NT2/D1 (cell line): ENCODE measurements at regions not wholly inside any gene's neighbourhood (a gene's known extent, or its start where the extent isn't known, plus 50 kb on each side); places are given as distances from the start of the nearest gene placed in this dataset.
"Not testable (repeated sequence)": the region's sequence is repeated elsewhere in the genome, so short reads cannot be mapped to it uniquely, and the experiment has no call there.

Experiments used
- DNase-seq: peaks from one replicate; pipeline ENCODE4 v3.0.0-alpha.2; 2011; ENCODE audit warnings: low read depth, low spot score
- H3K27me3 ChIP-seq: 2 replicates; pipeline ENCODE4 v1.6.0; 2011; ENCODE audit warnings: mild to moderate bottlenecking; ENCODE audit not compliant: insufficient read length, insufficient read depth
- H3K36me3 ChIP-seq: 2 replicates; pipeline ENCODE4 v1.6.1; 2011; ENCODE audit warnings: mild to moderate bottlenecking, low read length, mixed read lengths; ENCODE audit not compliant: insufficient read depth, insufficient read length
- H3K4me1 ChIP-seq: 2 replicates; pipeline ENCODE4 v1.5.1; 2011; ENCODE audit not compliant: insufficient read depth, insufficient read length
- H3K4me3 ChIP-seq: 2 replicates; pipeline ENCODE4 v1.5.1; 2011; ENCODE audit warnings: low read depth; ENCODE audit not compliant: insufficient read length
- H3K9ac ChIP-seq: 2 replicates; pipeline ENCODE4 v1.6.0; 2011; ENCODE audit warnings: low read depth; ENCODE audit not compliant: insufficient read length
- H3K9me3 ChIP-seq: 2 replicates; pipeline ENCODE4 v1.5.1; 2011; ENCODE audit warnings: mild to moderate bottlenecking, low read length; ENCODE audit not compliant: insufficient read depth
- SUZ12 ChIP-seq: IDR thresholded peaks from 2 replicates; pipeline ENCODE4 v1.6.1; 2011; ENCODE audit not compliant: insufficient read length, insufficient read depth; ENCODE audit errors: extremely low read depth
- YY1 ChIP-seq: IDR thresholded peaks from 2 replicates; pipeline ENCODE4 v1.6.1; 2011; ENCODE audit not compliant: insufficient read length, insufficient read depth
- ZNF274 ChIP-seq: IDR thresholded peaks from 2 replicates; pipeline ENCODE4 v1.6.1; 2011; ENCODE audit warnings: mild to moderate bottlenecking, low read depth, low read length

GRCh38 chr3:23129117-23129516, 74.0 kb upstream of the UBE2E2 start:
- TF ChIP-seq ZNF274 (no peak), YY1 (no peak), SUZ12 (no peak)
- H3K27me3 ChIP-seq: no peaks in the 10 kb centered on the region
- no peak for DNase-seq
- no peaks in the 10 kb centered on the region for H3K4me1 ChIP-seq
- no peaks in the 10 kb centered on the region for H3K9me3 ChIP-seq
- H3K4me3 ChIP-seq: no peak overlapping the region
- H3K36me3 ChIP-seq: no peaks in the 10 kb centered on the region
- no peak overlapping the region for H3K9ac ChIP-seq

DNA sequence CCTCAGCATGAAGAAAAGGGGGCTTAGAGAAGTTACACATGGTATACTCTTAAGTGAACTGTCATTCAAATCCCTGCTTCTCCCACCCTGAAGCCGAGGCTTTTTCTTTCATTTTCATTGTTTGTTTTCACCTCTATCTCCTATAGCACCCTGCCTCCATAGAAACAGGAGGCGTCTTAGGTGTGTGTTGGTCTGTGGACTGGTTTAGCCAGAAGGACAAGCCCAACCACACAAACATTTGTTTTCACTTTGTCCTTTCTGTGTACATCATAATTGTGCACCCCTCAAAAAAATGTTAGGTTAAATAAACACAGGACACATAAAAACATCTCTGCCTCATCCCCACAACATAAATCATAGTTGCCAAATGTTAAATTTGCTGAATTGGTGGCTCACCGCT, 73.3 kb upstream of the UBE2E2 start:
- no peak for DNase-seq
- Histone ChIP-seq H3K27me3 (no peaks in the 10 kb centered on the region), H3K4me3 (no peak overlapping the region), H3K9ac (no peak overlapping the region), H3K9me3 (no peaks in the 10 kb centered on the region), H3K36me3 (no peaks in the 10 kb centered on the region), H3K4me1 (no peaks in the 10 kb centered on the region)
- no peak for TF ChIP-seq ZNF274
- no peak for TF ChIP-seq SUZ12
- no peak for TF ChIP-seq YY1

- Histone ChIP-seq H3K9ac (no peak overlapping the region), H3K36me3 (no peaks in the 10 kb centered on the region), H3K9me3 (no peaks in the 10 kb centered on the region), H3K4me1 (no peaks in the 10 kb centered on the region), H3K27me3 (no peaks in the 10 kb centered on the region), H3K4me3 (no peak overlapping the region)
- no peak for DNase-seq
- no peak for TF ChIP-seq SUZ12
- TF ChIP-seq ZNF274: no peak
- TF ChIP-seq YY1: no peak
These were observed 72.7 kb upstream of the UBE2E2 start for GRCh38 chr3:23130406-23130805.

- H3K4me1 ChIP-seq: no peaks in the 10 kb centered on the region
- no peak overlapping the region for H3K9ac ChIP-seq
- H3K9me3 ChIP-seq: no peaks in the 10 kb centered on the region
- TF ChIP-seq SUZ12 (no peak), YY1 (no peak), ZNF274 (no peak)
- no peak for DNase-seq
- H3K27me3 ChIP-seq: no peaks in the 10 kb centered on the region
- H3K36me3 ChIP-seq: no peaks in the 10 kb centered on the region
- no peak overlapping the region for H3K4me3 ChIP-seq
These were observed 67.9 kb upstream of the UBE2E2 start for GRCh38 chr3:23135026-23135785.

DNA sequence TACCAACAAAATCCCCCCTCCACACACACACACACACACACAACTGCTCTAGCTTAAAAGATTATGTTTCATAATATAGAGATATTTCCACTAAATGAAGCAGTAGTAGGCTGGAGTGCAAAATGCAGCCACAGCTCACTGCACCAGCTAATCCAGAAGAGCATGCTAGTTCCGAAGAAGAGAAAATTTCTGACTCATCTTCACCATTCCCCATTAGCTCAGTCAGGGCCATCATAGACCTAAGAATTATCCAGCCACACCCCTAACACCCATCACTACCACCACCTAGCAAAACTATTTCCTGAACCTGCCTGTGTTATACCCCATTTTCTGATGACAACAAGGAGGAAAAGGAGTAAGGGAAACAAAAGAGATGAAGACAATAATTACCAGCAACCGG, 67.1 kb upstream of the UBE2E2 start:
- no peaks in the 10 kb centered on the region for H3K36me3 ChIP-seq
- no peaks in the 10 kb centered on the region for H3K27me3 ChIP-seq
- no peaks in the 10 kb centered on the region for H3K4me1 ChIP-seq
- DNase-seq: no peak
- no peak overlapping the region for H3K4me3 ChIP-seq
- H3K9me3 ChIP-seq: no peaks in the 10 kb centered on the region
- TF ChIP-seq ZNF274: no peak
- no peak for TF ChIP-seq YY1
- no peak for TF ChIP-seq SUZ12
- no peak overlapping the region for H3K9ac ChIP-seq

- not testable (repeated sequence) for H3K4me3 ChIP-seq, H3K9me3 ChIP-seq, H3K9ac ChIP-seq, H3K4me1 ChIP-seq, H3K27me3 ChIP-seq, H3K36me3 ChIP-seq, DNase-seq
These were observed 59.1 kb upstream of the UBE2E2 start for GRCh38 chr3:23144051-23144450.

DNA sequence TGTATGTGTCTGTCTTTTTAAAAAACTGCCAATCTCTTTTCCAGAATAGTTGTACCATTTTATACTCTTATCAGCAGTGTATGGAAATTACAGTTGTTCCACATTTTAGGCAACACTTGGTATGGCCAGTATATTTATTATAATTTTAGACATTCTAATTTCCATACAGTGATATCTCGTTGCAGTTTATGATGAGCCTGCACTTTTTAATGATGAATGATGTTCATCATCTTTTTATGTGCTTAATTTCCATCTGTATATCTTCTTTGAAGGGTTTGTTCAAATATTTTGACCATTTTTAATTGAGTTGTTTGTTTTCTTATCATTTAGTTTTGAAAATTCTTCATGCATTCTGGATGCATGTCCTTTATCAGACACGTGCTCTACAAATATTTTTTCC, 57.0 kb upstream of the UBE2E2 start:
- Histone ChIP-seq H3K9ac (no peak overlapping the region), H3K4me3 (no peak overlapping the region), H3K9me3 (no peaks in the 10 kb centered on the region), H3K4me1 (no peaks in the 10 kb centered on the region), H3K36me3 (no peaks in the 10 kb centered on the region), H3K27me3 (no peaks in the 10 kb centered on the region)
- no peak for TF ChIP-seq ZNF274
- TF ChIP-seq YY1: no peak
- no peak for TF ChIP-seq SUZ12
- DNase-seq: no peak
